Gastrocnemius medialis (tissue), 4 donors: ENCODE measurements at regions not wholly inside any gene's neighbourhood (a gene's known extent, or its start where the extent isn't known, plus 50 kb on each side); places are given as distances from the start of the nearest gene placed in this dataset.

ENCODE experiments used
- CTCF ChIP-seq, 5 experiments: fragments of 450-650 bp in 3 of 5; fragments of 200-600 bp in 2 of 5; sonication (generic) in 2 of 5; IDR thresholded peaks in 4 of 5; conservative IDR thresholded peaks in 1 of 5; 1 replicate in 4 of 5; 2 replicates in 1 of 5; pipeline ENCODE4 v1.5.1; 2016 to 2019; ENCODE audit warnings: antibody characterized with exemption in 5 of 5, mild to moderate bottlenecking in 3 of 5, moderate library complexity in 3 of 5
- POLR2A ChIP-seq, 2 donors: fragments of 450-650 bp; IDR thresholded peaks; one replicate each; pipeline ENCODE4 v1.6.1; 2017; ENCODE audit warnings: antibody characterized with exemption in 2 of 2, mild to moderate bottlenecking in 2 of 2, moderate library complexity in 2 of 2

GRCh38 chr1:70666381-70667140, 255.5 kb downstream of the CTH start:
- TF ChIP-seq CTCF (IDR thresholded peaks at IDR 0.05 in 4 of 5, conservative IDR thresholded peaks at IDR 0.05 in 1 of 5) (no peak), POLR2A (IDR thresholded peaks at IDR 0.05) (no peak)
